ENCODE measurements at regions not wholly inside any gene's neighbourhood (a gene's known extent, or its start where the extent isn't known, plus 50 kb on each side); places are given as distances from the start of the nearest gene placed in this dataset.

GRCh38 chr3:102791641-102792589 lies 357.1 kb downstream of the ZPLD1 start:
- in situ Hi-C loops (cut with HindIII; ENCODE audit: low pct_unique_long_range_greater_than_20kb, low sequenced_read_pairs): no loop called here
- no peak for DNase-seq (ENCODE audit: low read depth, low spot score)

- in situ Hi-C loops (cut with HindIII; ENCODE audit: low pct_unique_long_range_greater_than_20kb, low sequenced_read_pairs): no loop called here
- no peak for DNase-seq (ENCODE audit: low read depth, low spot score)
Measured at GRCh38 chr3:102796804-102797203, 362.0 kb downstream of the ZPLD1 start.

GRCh38 chr3:102802819-102803420 lies 368.1 kb downstream of the ZPLD1 start:
- no peak for DNase-seq (ENCODE audit: low read depth, low spot score)
- in situ Hi-C loops (cut with HindIII; ENCODE audit: low pct_unique_long_range_greater_than_20kb, low sequenced_read_pairs): no loop called here

DNA sequence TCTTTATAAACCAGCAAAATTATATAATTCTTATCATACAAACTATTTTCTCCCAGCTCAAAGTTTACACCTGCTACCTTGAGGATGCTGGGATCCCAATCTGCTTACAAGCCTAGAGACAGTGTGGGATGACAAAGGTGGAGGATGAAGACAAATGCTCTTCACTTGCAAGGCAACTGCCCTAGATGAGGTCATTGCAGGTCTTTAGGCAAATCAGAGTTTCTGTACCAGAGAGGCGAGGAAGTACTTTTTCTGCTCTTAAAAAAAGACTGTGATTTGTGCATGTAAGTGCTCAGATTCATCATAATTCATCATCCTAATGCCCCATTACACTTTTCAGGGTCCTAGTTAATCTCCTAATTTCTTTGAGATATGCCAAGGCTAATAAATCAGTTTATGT lies 376.1 kb downstream of the ZPLD1 start:
- no peak for DNase-seq (ENCODE audit: low read depth, low spot score)
- in situ Hi-C loops (cut with HindIII; ENCODE audit: low pct_unique_long_range_greater_than_20kb, low sequenced_read_pairs): no loop called here

GRCh38 chr3:102826636-102827035 lies 391.8 kb downstream of the ZPLD1 start:
- in situ Hi-C loops (cut with HindIII; ENCODE audit: low pct_unique_long_range_greater_than_20kb, low sequenced_read_pairs): no loop called here

DNA sequence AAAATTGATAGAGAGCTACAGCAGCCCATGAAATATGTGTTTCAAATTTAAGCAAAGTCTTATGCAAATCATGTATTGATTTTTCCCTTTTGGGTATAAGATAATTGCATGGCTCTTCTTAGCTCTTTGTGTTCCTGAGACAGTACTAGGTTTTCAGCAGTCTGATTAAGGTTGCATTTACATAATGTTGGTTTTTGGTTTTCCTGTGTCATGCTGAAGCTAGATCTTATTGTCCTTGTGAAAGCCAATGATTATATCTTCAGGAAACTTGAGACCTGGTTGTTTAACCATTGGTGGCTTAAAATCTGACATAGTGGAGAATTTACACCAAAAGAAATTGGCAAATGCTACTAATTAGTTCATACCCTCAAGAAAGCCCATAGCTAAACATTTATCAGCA lies 392.6 kb downstream of the ZPLD1 start:
- in situ Hi-C loops (cut with HindIII; ENCODE audit: low pct_unique_long_range_greater_than_20kb, low sequenced_read_pairs): no loop called here
- DNase-seq (ENCODE audit: low read depth, low spot score): no peak

More at GRCh38 chr3:102826636-102827035, 391.8 kb downstream of the ZPLD1 start:
- no peak for DNase-seq (ENCODE audit: low read depth, low spot score)

DNA sequence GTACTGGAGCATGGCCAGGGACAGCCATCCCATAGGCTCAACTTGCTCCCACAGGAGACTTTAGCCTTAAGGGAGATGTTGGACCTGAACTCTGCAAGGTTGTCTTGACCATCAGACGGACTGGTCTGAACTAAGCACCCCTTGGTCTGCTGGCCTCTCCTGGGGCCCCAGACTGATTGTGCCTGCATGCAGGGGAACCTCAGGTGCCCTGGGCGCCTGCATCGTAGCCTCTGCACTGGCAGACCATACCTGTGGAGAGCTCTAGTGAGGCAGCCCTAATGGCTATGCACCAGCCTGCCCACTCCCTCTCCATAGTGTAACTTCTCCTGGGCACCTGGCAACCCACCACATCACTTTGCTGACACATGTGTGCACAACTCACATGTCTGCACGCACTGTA lies 395.6 kb downstream of the ZPLD1 start:
- DNase-seq (ENCODE audit: low read depth, low spot score): no peak
- in situ Hi-C loops (cut with HindIII; ENCODE audit: low pct_unique_long_range_greater_than_20kb, low sequenced_read_pairs): no loop called here

DNA sequence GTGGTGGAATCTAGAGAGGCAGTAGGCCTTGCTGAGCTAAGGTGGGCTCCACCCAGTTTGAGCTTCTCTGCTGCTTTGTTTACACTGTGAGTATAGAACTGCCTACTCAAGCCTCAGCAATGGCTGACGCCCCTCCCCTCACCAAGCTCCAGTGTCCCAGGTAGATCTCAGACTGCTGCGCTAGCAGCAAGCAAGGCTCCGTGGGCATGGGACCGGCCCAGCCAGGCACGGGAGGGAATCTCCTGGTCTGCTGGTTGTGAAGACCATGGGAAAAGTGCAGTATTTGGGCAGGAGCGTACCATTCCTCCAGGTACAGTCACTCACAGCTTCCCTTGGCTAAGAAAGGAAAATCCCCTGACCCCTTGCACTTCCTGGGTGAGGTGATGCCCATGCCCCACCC lies 407.1 kb downstream of the ZPLD1 start:
- in situ Hi-C loops (cut with HindIII; ENCODE audit: low pct_unique_long_range_greater_than_20kb, low sequenced_read_pairs): no loop called here
- DNase-seq (ENCODE audit: low read depth, low spot score): no peak

DNA sequence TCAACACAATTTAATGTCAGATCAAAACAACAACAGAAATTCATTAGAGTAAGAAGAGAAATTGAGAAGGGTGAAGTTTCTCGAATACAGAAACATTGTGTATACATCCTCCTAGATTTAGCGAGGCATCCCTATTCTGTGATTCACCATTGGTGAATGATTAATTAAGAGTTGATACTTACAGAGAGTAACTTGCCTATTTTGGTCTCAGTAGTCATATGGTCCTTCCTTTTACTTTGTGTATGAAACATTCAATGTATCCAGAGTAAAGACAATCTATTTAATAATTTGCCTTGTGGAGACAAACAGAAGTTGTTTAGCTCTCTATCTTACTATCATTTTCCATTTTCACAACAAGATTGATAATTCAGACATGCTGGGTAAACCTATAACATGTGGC lies 432.0 kb downstream of the ZPLD1 start:
- no peak for DNase-seq (ENCODE audit: low read depth, low spot score)
- in situ Hi-C loops (cut with HindIII; ENCODE audit: low pct_unique_long_range_greater_than_20kb, low sequenced_read_pairs): no loop called here

DNA sequence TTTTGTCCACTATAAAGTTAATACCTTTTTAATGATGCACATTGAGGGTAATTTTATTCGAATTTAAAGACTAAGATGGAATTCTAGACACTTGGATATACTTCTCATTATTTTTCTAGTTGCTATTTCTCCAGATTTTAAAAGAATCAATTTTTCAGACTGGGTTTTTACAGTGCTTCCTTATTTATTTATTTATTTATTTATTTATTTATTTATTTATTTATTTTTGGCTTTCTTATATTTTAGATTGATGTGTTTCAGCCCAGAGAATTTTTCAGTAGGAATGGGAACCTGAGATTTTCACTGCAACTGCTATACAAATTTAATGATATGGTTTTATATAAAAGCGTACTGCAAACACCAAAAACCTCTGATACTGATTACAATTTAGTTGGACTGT lies 448.7 kb downstream of the ZPLD1 start:
- in situ Hi-C loops (cut with HindIII; ENCODE audit: low pct_unique_long_range_greater_than_20kb, low sequenced_read_pairs): no loop called here
- DNase-seq (ENCODE audit: low read depth, low spot score): no peak

GRCh38 chr3:102885289-102885688 lies 450.5 kb downstream of the ZPLD1 start:
- in situ Hi-C loops (cut with HindIII; ENCODE audit: low pct_unique_long_range_greater_than_20kb, low sequenced_read_pairs): no loop called here
- DNase-seq (ENCODE audit: low read depth, low spot score): no peak

DNA sequence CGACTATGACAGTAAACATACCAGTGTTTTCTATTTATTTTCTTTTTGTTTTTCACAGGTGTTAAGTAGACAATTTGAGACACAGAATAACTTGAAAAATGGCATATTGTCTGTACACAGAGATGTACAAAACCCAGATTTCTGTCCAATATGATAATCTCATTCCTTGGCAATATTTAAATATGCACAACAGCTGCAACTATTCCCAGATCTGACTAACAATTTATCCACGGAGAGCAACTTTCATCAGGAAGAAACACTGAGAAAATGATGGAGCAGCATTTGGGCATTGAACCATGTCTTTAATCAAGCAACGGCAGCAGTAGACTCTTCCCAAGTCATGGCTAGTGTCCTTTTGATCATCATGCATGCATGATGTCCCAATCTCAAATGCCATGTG lies 452.6 kb downstream of the ZPLD1 start:
- in situ Hi-C loops (cut with HindIII; ENCODE audit: low pct_unique_long_range_greater_than_20kb, low sequenced_read_pairs): no loop called here
- DNase-seq (ENCODE audit: low read depth, low spot score): no peak

DNA sequence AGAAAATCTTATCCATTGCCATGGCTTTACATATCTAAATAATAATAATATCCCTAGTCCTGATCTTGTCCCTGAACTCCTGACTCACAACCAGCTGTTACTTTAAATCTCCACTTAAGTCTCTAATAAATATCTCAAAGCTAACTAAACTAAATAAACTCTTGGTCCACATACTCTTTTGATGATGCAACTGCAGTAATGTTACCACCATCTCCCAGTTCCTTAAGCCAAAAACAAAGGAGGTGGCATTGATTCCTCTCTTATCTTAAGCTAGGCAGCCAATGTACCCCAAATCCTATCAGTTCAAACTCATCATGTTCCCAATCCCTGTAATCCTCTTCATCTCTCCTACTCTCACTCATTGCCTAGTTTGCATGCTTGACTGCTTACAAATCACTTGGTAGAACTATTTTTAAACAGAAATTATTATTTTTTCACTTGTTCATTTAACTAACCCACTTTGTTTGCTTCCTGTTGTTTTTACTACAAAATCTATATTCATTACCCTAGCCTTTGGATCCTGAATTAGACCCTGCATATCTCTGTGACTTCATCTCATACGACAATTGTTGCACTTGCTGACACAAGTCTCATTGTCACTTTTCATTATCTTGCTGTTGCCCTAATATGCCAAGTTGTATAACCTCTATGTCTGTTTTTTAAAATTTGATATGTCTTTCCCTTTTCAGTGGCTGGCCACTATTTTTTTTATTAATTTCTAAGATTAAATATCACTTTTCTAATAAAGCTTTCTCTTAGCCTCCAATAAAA lies 462.2 kb downstream of the ZPLD1 start:
- in situ Hi-C loops (cut with HindIII; ENCODE audit: low pct_unique_long_range_greater_than_20kb, low sequenced_read_pairs): no loop called here
- DNase-seq (ENCODE audit: low read depth, low spot score): no peak

GRCh38 chr3:102904629-102905028 lies 469.8 kb downstream of the ZPLD1 start:
- in situ Hi-C loops (cut with HindIII; ENCODE audit: low pct_unique_long_range_greater_than_20kb, low sequenced_read_pairs): no loop called here
- no peak for DNase-seq (ENCODE audit: low read depth, low spot score)

DNA sequence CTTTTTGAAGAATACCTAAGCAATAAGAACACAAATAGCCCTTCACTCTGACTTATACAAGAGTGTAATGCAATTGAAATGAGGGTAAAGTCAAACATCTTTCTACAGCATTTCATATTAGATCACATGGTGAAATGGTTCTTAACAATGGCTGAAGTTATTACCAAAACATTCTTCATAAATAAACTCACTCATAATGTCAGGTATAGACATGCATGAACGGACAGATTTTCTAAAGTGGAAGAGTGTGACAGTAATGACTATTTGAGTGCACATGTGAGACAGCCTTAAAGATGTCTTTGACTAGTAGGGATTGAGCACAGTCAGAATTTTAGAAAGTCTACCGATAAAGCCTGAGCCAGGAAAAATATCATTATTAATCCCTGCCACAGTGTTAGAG lies 471.0 kb downstream of the ZPLD1 start:
- in situ Hi-C loops (cut with HindIII; ENCODE audit: low pct_unique_long_range_greater_than_20kb, low sequenced_read_pairs): no loop called here
- DNase-seq (ENCODE audit: low read depth, low spot score): no peak

- in situ Hi-C loops (cut with HindIII; ENCODE audit: low pct_unique_long_range_greater_than_20kb, low sequenced_read_pairs): no loop called here
- no peak for DNase-seq (ENCODE audit: low read depth, low spot score)
Measured at GRCh38 chr3:102906818-102907217, 472.0 kb downstream of the ZPLD1 start.

GRCh38 chr3:102909904-102910303 lies 475.1 kb downstream of the ZPLD1 start:
- no peak for DNase-seq (ENCODE audit: low read depth, low spot score)
- in situ Hi-C loops (cut with HindIII; ENCODE audit: low pct_unique_long_range_greater_than_20kb, low sequenced_read_pairs): no loop called here

GRCh38 chr3:102916532-102916931 lies 481.7 kb downstream of the ZPLD1 start:
- in situ Hi-C loops (cut with HindIII; ENCODE audit: low pct_unique_long_range_greater_than_20kb, low sequenced_read_pairs): no loop called here
- DNase-seq (ENCODE audit: low read depth, low spot score): no peak

All from SK-MEL-5 (cell line).